GF-D8 (cell line): ENCODE measurements at regions not wholly inside any gene's neighbourhood (a gene's known extent, or its start where the extent isn't known, plus 50 kb on each side); places are given as distances from the start of the nearest gene placed in this dataset.
"Not testable (repeated sequence)": the region's sequence is repeated elsewhere in the genome, so short reads cannot be mapped to it uniquely, and the experiment has no call there.

Source experiments
- DNase-seq: peaks from one replicate; lab custom pipeline; 2025; lab: John Stamatoyannopoulos, UW

- DNase-seq, result no peak
Measured at GRCh38 chr1:217921126-217921904, 290.2 kb downstream of the SPATA17 start.

- DNase-seq, result no peak
Measured at GRCh38 chr1:217924924-217925323, 293.8 kb downstream of the SPATA17 start.

GRCh38 chr1:217929213-217929885 lies 298.2 kb downstream of the SPATA17 start:
- DNase-seq, result no peak

- DNase-seq, result no peak
Measured at GRCh38 chr1:217943361-217943760, 312.2 kb downstream of the SPATA17 start.

- DNase-seq, result no peak
Measured at GRCh38 chr1:217944550-217944949, 313.4 kb downstream of the SPATA17 start.

GRCh38 chr1:217946511-217946910 lies 315.4 kb downstream of the SPATA17 start:
- DNase-seq, result no peak

GRCh38 chr1:217948741-217949140 lies 317.6 kb downstream of the SPATA17 start:
- no peak for DNase-seq

- no peak for DNase-seq
Measured at GRCh38 chr1:217953330-217953729, 322.2 kb downstream of the SPATA17 start.

- no peak for DNase-seq
Measured at GRCh38 chr1:217953922-217954321, 322.8 kb downstream of the SPATA17 start.

- DNase-seq, result no peak
Measured at GRCh38 chr1:217955723-217956122, 324.6 kb downstream of the SPATA17 start.

- DNase-seq, result no peak
Measured at GRCh38 chr1:217965156-217965786, 319.8 kb upstream of the RRP15 start.

- no peak for DNase-seq
Measured at GRCh38 chr1:217968085-217968484, 317.0 kb upstream of the RRP15 start.

- no peak for DNase-seq
Measured at GRCh38 chr1:217969428-217969827, 315.7 kb upstream of the RRP15 start.

- DNase-seq, result no peak
Measured at GRCh38 chr1:217977943-217978342, 307.1 kb upstream of the RRP15 start.

- DNase-seq, result no peak
Measured at GRCh38 chr1:217981430-217981829, 303.7 kb upstream of the RRP15 start.

- DNase-seq, result no peak
Measured at GRCh38 chr1:217982331-217983050, 302.6 kb upstream of the RRP15 start.

GRCh38 chr1:217983051-217983375 lies 302.1 kb upstream of the RRP15 start:
- no peak for DNase-seq

- DNase-seq, result no peak
Measured at GRCh38 chr1:217985641-217986040, 299.5 kb upstream of the RRP15 start.

GRCh38 chr1:217989510-217989909 lies 295.6 kb upstream of the RRP15 start:
- no peak for DNase-seq

GRCh38 chr1:217993439-217993838 lies 291.7 kb upstream of the RRP15 start:
- DNase-seq, result no peak

GRCh38 chr1:218008296-218008695 lies 276.8 kb upstream of the RRP15 start:
- DNase-seq, result not testable (repeated sequence)

- DNase-seq, result not testable (repeated sequence)
Measured at GRCh38 chr1:218015106-218015505, 270.0 kb upstream of the RRP15 start.
